TTC549 (cell line): ENCODE measurements at regions not wholly inside any gene's neighbourhood (a gene's known extent, or its start where the extent isn't known, plus 50 kb on each side); places are given as distances from the start of the nearest gene placed in this dataset.
"Not testable (repeated sequence)": the region's sequence is repeated elsewhere in the genome, so short reads cannot be mapped to it uniquely, and the experiment has no call there.

Experiments used
- FAIRE-seq: peaks from 2 replicates; lab custom pipeline; 2012; peaks lifted over from hg19 to GRCh38; lab: Jason Lieb, UNC

GRCh38 chr2:67295406-67295805 lies 101.7 kb upstream of the ETAA1 start:
- FAIRE-seq = no peak

GRCh38 chr2:67295851-67296250 lies 101.3 kb upstream of the ETAA1 start:
- FAIRE-seq = no peak

GRCh38 chr2:67304300-67304890 lies 92.7 kb upstream of the ETAA1 start:
- no peak for FAIRE-seq

- FAIRE-seq = no peak
Observed at GRCh38 chr2:67309281-67309680, 87.9 kb upstream of the ETAA1 start.

GRCh38 chr2:67311536-67311935 lies 85.6 kb upstream of the ETAA1 start:
- no peak for FAIRE-seq

- FAIRE-seq = no peak
Observed at GRCh38 chr2:67312871-67313270, 84.3 kb upstream of the ETAA1 start.

- FAIRE-seq = no peak
Observed at GRCh38 chr2:67313536-67313935, 83.6 kb upstream of the ETAA1 start.

- no peak for FAIRE-seq
Observed at GRCh38 chr2:67318031-67318430, 79.1 kb upstream of the ETAA1 start.

- FAIRE-seq = no peak
Observed at GRCh38 chr2:67318563-67318962, 78.6 kb upstream of the ETAA1 start.

- no peak for FAIRE-seq
Observed at GRCh38 chr2:67318993-67319481, 78.1 kb upstream of the ETAA1 start.

GRCh38 chr2:67320861-67321587 lies 76.1 kb upstream of the ETAA1 start:
- FAIRE-seq = no peak

- FAIRE-seq = no peak
Observed at GRCh38 chr2:67321588-67321903, 75.6 kb upstream of the ETAA1 start.

- no peak for FAIRE-seq
Observed at GRCh38 chr2:67322353-67323001, 74.7 kb upstream of the ETAA1 start.

- no peak for FAIRE-seq
Observed at GRCh38 chr2:67323209-67323991, 73.7 kb upstream of the ETAA1 start.

- no peak for FAIRE-seq
Observed at GRCh38 chr2:67329513-67329912, 67.6 kb upstream of the ETAA1 start.

- FAIRE-seq = no peak
Observed at GRCh38 chr2:67329951-67330350, 67.2 kb upstream of the ETAA1 start.

GRCh38 chr2:67331419-67332086 lies 65.6 kb upstream of the ETAA1 start:
- FAIRE-seq = not testable (repeated sequence)

GRCh38 chr2:67337903-67338302 lies 59.2 kb upstream of the ETAA1 start:
- FAIRE-seq = no peak

- FAIRE-seq = no peak
Observed at GRCh38 chr2:67338601-67339233, 58.4 kb upstream of the ETAA1 start.

- FAIRE-seq = no peak
Observed at GRCh38 chr2:67339234-67339885, 57.8 kb upstream of the ETAA1 start.
